Keratinocyte (primary cell): ENCODE measurements at regions not wholly inside any gene's neighbourhood (a gene's known extent, or its start where the extent isn't known, plus 50 kb on each side); places are given as distances from the start of the nearest gene placed in this dataset.

ENCODE experiments used
- DNase-seq: peaks from one replicate; pipeline ENCODE4 v3.0.0-alpha.2; 2011; ENCODE audit warnings: low read depth, missing footprints, low spot score
- FAIRE-seq: peaks from 2 replicates; lab custom pipeline; 2011; peaks lifted over from hg19 to GRCh38; lab: Jason Lieb, UNC
- H2AFZ ChIP-seq: 2 replicates; pipeline ENCODE4 v1.6.0; 2012; ENCODE audit warnings: low read length, control low read depth, inconsistent platforms; ENCODE audit not compliant: control insufficient read depth
- H3K27ac ChIP-seq: 2 replicates; pipeline ENCODE4 v1.5.1; 2011; ENCODE audit warnings: low read length; ENCODE audit not compliant: control insufficient read depth, insufficient read depth
- H3K27me3 ChIP-seq: 3 replicates; pipeline ENCODE4 v1.6.0; 2011; ENCODE audit warnings: low read length; ENCODE audit not compliant: control insufficient read depth, insufficient read depth; ENCODE audit errors: extremely low read depth
- H3K36me3 ChIP-seq, 2 experiments: 2 replicates in 1 of 2; 3 replicates in 1 of 2; pipeline ENCODE4 v1.5.1; 2011; ENCODE audit warnings: low read length in 2 of 2, mild to moderate bottlenecking in 1 of 2; ENCODE audit not compliant: control insufficient read depth in 2 of 2, insufficient read depth in 2 of 2; ENCODE audit errors: extremely low read depth in 1 of 2
- H3K4me1 ChIP-seq: 3 replicates; pipeline ENCODE4 v1.5.1; 2011; ENCODE audit warnings: low read length; ENCODE audit not compliant: control insufficient read depth, insufficient read depth; ENCODE audit errors: extremely low read depth
- H3K4me2 ChIP-seq: 3 replicates; pipeline ENCODE4 v1.6.0; 2011; ENCODE audit warnings: low read depth, low read length; ENCODE audit not compliant: control insufficient read depth, insufficient read depth; ENCODE audit errors: extremely low read depth
- H3K4me3 ChIP-seq, 3 experiments: fragments of 200-600 bp in 1 of 3; sonication (generic) in 1 of 3; 2 replicates in 2 of 3; 3 replicates in 1 of 3; pipeline ENCODE4 v1.5.1; 2011 to 2016; ENCODE audit warnings: low read length in 3 of 3, mild to moderate bottlenecking in 3 of 3, control low read depth in 2 of 3, inconsistent platforms in 1 of 3, low read depth in 1 of 3, mixed read lengths in 1 of 3, mixed run types in 1 of 3, moderate library complexity in 1 of 3; ENCODE audit not compliant: control insufficient read depth in 2 of 3, insufficient read depth in 2 of 3; ENCODE audit errors: extremely low read depth in 1 of 3
- H3K79me2 ChIP-seq: 2 replicates; pipeline ENCODE4 v1.6.0; 2012; ENCODE audit warnings: low read length; ENCODE audit not compliant: control insufficient read depth, insufficient read depth
- H3K9ac ChIP-seq: 3 replicates; pipeline ENCODE4 v1.6.0; 2011; ENCODE audit warnings: low read length; ENCODE audit not compliant: control insufficient read depth, insufficient read depth; ENCODE audit errors: extremely low read depth
- H3K9me1 ChIP-seq: 3 replicates; pipeline ENCODE4 v1.6.0; 2011; ENCODE audit warnings: low read length; ENCODE audit not compliant: control insufficient read depth, insufficient read depth; ENCODE audit errors: extremely low read depth
- H3K9me3 ChIP-seq: 2 replicates; pipeline ENCODE4 v1.5.1; 2012; ENCODE audit warnings: low read depth, low read length; ENCODE audit not compliant: control insufficient read depth
- H4K20me1 ChIP-seq: 3 replicates; pipeline ENCODE4 v1.6.0; 2011; ENCODE audit warnings: low read length; ENCODE audit not compliant: control insufficient read depth, insufficient read depth; ENCODE audit errors: extremely low read depth
- EZH2 ChIP-seq: IDR thresholded peaks from one replicate; pipeline ENCODE4 v1.6.1; 2012; ENCODE audit warnings: inconsistent platforms, mild to moderate bottlenecking, low read length, moderate library complexity
- dilution Hi-C: fragments of 300-500 bp; cut with MboI; formaldehyde crosslinking; loops from one replicate; pipeline ENCODE4 v1.7.0; 2020; ENCODE audit warnings: low sequenced_read_pairs; ENCODE audit not compliant: extremely low pct_ligation_motif_present
- TF ChIP-seq, protein P1 (sequence below), 3 experiments: IDR thresholded peaks in 1 of 3; conservative IDR thresholded peaks in 1 of 3; optimal IDR thresholded peaks in 1 of 3; 2 replicates in 2 of 3; 3 replicates in 1 of 3; pipeline versions ENCODE3 to v1.5.1; 2011; ENCODE audit warnings: low read length in 3 of 3, mild to moderate bottlenecking in 3 of 3, moderate library complexity in 2 of 3, control low read depth in 1 of 3, inconsistent platforms in 1 of 3; ENCODE audit not compliant: insufficient read depth in 2 of 3; ENCODE audit errors: extremely low read depth in 1 of 3

DNA sequence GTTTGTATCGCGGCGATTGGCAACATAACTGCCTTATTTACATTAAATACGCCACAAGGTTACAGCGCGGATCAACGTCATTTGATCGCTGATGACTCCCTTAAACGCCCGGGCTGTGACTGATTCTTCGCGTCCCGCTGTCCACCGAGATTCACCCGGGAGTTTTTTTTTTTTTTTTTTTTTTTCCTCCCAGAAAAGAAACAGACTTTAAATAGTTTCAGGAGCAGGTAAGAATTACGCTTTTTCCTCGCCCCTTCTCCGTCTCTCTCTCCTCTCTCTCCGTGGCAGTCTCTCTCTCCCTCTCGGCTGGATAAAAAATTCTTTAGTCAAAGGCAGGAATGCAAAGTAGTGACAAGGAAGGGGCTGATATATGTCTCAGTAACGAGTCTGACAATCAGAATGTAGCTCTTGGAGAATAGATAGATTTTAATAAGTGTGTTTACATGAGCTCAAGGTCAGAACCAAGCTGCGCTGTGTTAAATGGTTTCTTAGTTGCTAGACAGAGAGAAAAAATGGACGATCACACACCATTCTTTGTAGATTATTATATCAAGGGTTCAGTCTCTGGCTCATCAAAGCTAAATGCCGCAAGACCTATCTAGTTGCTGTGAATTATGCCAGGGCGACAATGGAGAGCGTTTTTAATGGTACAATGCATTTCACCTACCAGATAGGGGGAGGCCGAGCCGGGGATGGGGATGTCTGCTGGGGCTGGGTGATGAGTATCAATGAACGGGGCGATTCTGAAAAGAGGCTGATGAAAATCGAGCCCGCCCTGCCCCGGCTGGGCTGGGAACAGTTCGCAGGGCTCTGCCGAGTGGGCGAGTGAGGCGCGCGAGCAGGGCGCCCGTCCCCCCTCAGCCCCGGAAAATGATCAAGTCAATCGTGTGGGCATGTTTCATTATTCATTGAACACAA, 147.2 kb upstream of the ZNF536 start:
- Histone ChIP-seq H4K20me1 (no peaks in the 10 kb centered on the region), H2AFZ (no peak overlapping the region), H3K4me2 (no peak overlapping the region), H3K27me3 (peaks cover 74% of the 10 kb centered on the region), H3K4me1 (peaks cover 3% of the 10 kb centered on the region), H3K9me1 (no peaks in the 10 kb centered on the region), H3K9ac (no peak overlapping the region), H3K36me3 (no peaks in the 10 kb centered on the region), H3K79me2 (no peaks in the 10 kb centered on the region), H3K4me3 (no peak overlapping the region), H3K27ac (no peak overlapping the region), H3K9me3 (no peaks in the 10 kb centered on the region)
- no peak for DNase-seq
- dilution Hi-C loops = no loop called here
- TF ChIP-seq EZH2 = peak; percentile 83
- TF ChIP-seq, protein P1, sequence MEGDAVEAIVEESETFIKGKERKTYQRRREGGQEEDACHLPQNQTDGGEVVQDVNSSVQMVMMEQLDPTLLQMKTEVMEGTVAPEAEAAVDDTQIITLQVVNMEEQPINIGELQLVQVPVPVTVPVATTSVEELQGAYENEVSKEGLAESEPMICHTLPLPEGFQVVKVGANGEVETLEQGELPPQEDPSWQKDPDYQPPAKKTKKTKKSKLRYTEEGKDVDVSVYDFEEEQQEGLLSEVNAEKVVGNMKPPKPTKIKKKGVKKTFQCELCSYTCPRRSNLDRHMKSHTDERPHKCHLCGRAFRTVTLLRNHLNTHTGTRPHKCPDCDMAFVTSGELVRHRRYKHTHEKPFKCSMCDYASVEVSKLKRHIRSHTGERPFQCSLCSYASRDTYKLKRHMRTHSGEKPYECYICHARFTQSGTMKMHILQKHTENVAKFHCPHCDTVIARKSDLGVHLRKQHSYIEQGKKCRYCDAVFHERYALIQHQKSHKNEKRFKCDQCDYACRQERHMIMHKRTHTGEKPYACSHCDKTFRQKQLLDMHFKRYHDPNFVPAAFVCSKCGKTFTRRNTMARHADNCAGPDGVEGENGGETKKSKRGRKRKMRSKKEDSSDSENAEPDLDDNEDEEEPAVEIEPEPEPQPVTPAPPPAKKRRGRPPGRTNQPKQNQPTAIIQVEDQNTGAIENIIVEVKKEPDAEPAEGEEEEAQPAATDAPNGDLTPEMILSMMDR (optimal IDR thresholded peaks at IDR 0.05 in 1 of 3, IDR thresholded peaks at IDR 0.05 in 1 of 3, conservative IDR thresholded peaks at IDR 0.05 in 1 of 3; ENCODE audit: extremely low read depth in 1 of 3, insufficient read depth in 2 of 3, low read length in 3 of 3) = no peak
- FAIRE-seq = no peak

- no peaks in the 10 kb centered on the region for H3K9me1 ChIP-seq
- H3K4me2 ChIP-seq = no peak overlapping the region
- no peak overlapping the region for H3K27ac ChIP-seq
- no peaks in the 10 kb centered on the region for H3K36me3 ChIP-seq
- H3K9me3 ChIP-seq = no peaks in the 10 kb centered on the region
- H3K9ac ChIP-seq = no peak overlapping the region
- no peak for TF ChIP-seq EZH2
- TF ChIP-seq, protein P1 (optimal IDR thresholded peaks at IDR 0.05 in 1 of 3, IDR thresholded peaks at IDR 0.05 in 1 of 3, conservative IDR thresholded peaks at IDR 0.05 in 1 of 3; ENCODE audit: extremely low read depth in 1 of 3, insufficient read depth in 2 of 3, low read length in 3 of 3) = no peak
- FAIRE-seq = no peak
- peaks cover 3% of the 10 kb centered on the region for H3K4me1 ChIP-seq
- no peak for DNase-seq
- no peak overlapping the region for H2AFZ ChIP-seq
- H3K27me3 ChIP-seq = peaks cover 79% of the 10 kb centered on the region
- no peaks in the 10 kb centered on the region for H4K20me1 ChIP-seq
- no peaks in the 10 kb centered on the region for H3K79me2 ChIP-seq
- dilution Hi-C loops = no loop called here
- H3K4me3 ChIP-seq = no peak overlapping the region
Observed at GRCh38 chr19:30225676-30226463, 146.3 kb upstream of the ZNF536 start.
